ENCODE measurements at regions not wholly inside any gene's neighbourhood (a gene's known extent, or its start where the extent isn't known, plus 50 kb on each side); places are given as distances from the start of the nearest gene placed in this dataset.

GRCh38 chr19:23515551-23515950, 120.3 kb upstream of the ZNF91 start:
- TF ChIP-seq, protein P1, sequence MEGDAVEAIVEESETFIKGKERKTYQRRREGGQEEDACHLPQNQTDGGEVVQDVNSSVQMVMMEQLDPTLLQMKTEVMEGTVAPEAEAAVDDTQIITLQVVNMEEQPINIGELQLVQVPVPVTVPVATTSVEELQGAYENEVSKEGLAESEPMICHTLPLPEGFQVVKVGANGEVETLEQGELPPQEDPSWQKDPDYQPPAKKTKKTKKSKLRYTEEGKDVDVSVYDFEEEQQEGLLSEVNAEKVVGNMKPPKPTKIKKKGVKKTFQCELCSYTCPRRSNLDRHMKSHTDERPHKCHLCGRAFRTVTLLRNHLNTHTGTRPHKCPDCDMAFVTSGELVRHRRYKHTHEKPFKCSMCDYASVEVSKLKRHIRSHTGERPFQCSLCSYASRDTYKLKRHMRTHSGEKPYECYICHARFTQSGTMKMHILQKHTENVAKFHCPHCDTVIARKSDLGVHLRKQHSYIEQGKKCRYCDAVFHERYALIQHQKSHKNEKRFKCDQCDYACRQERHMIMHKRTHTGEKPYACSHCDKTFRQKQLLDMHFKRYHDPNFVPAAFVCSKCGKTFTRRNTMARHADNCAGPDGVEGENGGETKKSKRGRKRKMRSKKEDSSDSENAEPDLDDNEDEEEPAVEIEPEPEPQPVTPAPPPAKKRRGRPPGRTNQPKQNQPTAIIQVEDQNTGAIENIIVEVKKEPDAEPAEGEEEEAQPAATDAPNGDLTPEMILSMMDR (optimal IDR thresholded peaks at IDR 0.05 in 1 of 3, IDR thresholded peaks at IDR 0.05 in 1 of 3, conservative IDR thresholded peaks at IDR 0.05 in 1 of 3; ENCODE audit: extremely low read depth in 1 of 3, insufficient read depth in 2 of 3, low read length in 3 of 3): no peak
- no peak for TF ChIP-seq EZH2 (IDR thresholded peaks at IDR 0.05; ENCODE audit: low read length)

Data from keratinocyte (primary cell).